Smooth muscle cell (in vitro differentiated cells): ENCODE measurements at regions not wholly inside any gene's neighbourhood (a gene's known extent, or its start where the extent isn't known, plus 50 kb on each side); places are given as distances from the start of the nearest gene placed in this dataset.

Experiments used
- DNase-seq: peaks from one replicate; lab custom pipeline; 2025; ENCODE audit not compliant: unreplicated experiment; lab: John Stamatoyannopoulos, UW
- H2AFZ ChIP-seq: fragments of 200-600 bp; sonication (generic); 2 replicates; pipeline ENCODE4 v1.6.0; 2016; ENCODE audit warnings: antibody characterized with exemption, low read depth, mild to moderate bottlenecking
- H3F3A ChIP-seq: fragments of 200-600 bp; sonication (generic); 2 replicates; pipeline ENCODE4 v1.6.0; 2017; ENCODE audit warnings: antibody characterized with exemption, low read depth
- H3K27ac ChIP-seq: fragments of 200-600 bp; sonication (generic); 2 replicates; pipeline ENCODE4 v1.5.1; 2016; ENCODE audit warnings: low read depth, mild to moderate bottlenecking
- H3K27me3 ChIP-seq: fragments of 200-600 bp; sonication (generic); 2 replicates; pipeline ENCODE4 v1.6.1; 2016; ENCODE audit warnings: low read depth, mild to moderate bottlenecking
- H3K36me3 ChIP-seq: fragments of 200-600 bp; sonication (generic); 2 replicates; pipeline ENCODE4 v1.5.1; 2016; ENCODE audit warnings: low read depth
- H3K4me1 ChIP-seq: fragments of 200-600 bp; sonication (generic); 2 replicates; pipeline ENCODE4 v1.5.1; 2016; ENCODE audit warnings: low read depth
- H3K4me2 ChIP-seq: fragments of 200-600 bp; sonication (generic); 2 replicates; pipeline ENCODE4 v1.6.0; 2016; ENCODE audit warnings: mild to moderate bottlenecking
- H3K4me3 ChIP-seq: fragments of 200-600 bp; sonication (generic); 2 replicates; pipeline ENCODE4 v1.5.1; 2016; ENCODE audit warnings: mild to moderate bottlenecking
- H3K79me2 ChIP-seq: fragments of 200-600 bp; sonication (generic); 2 replicates; pipeline ENCODE4 v1.6.0; 2016; ENCODE audit warnings: low read depth, mild to moderate bottlenecking
- H3K9ac ChIP-seq: fragments of 200-600 bp; sonication (generic); 2 replicates; pipeline ENCODE4 v1.6.0; 2016; ENCODE audit warnings: low read depth
- H3K9me3 ChIP-seq: fragments of 200-600 bp; sonication (generic); replicated peaks from 2 replicates; pipeline ENCODE4 v1.5.1; 2016; ENCODE audit warnings: low read depth
- H4K20me1 ChIP-seq: fragments of 200-600 bp; sonication (generic); 2 replicates; pipeline ENCODE4 v1.6.0; 2016; ENCODE audit warnings: low read depth
- CTCF ChIP-seq: fragments of 200-600 bp; sonication (generic); IDR thresholded peaks from 2 replicates; pipeline ENCODE4 v1.5.1; 2017; ENCODE audit warnings: borderline replicate concordance, mild to moderate bottlenecking, antibody characterized with exemption; ENCODE audit not compliant: insufficient read depth, poor library complexity, severe bottlenecking
- WGBS: methylation state at CpG from one replicate; pipeline ENCODE4 v1.1.7; 2016; ENCODE audit warnings: low lambda C conversion rate; 5-methylcytosine and 5-hydroxymethylcytosine counted together

DNA sequence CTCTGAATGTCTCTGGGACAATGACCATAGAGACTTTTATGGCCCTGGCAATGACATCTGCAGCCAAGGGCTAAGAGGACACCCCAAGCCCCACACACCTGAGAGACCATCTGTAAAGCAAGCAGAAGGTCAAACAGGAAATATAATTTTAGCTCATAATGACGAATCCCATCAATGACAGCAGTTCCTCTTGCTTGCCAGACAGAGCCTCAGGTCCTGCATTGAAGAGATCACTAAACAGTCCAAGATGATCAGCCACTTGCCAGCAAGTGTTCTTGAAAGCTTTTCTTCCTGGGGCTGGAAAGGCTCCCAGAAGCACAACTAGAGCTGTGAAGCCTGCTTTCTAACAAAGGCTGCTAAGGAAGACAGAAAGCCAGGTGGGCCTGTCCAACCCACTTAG, 993.7 kb upstream of the AUTS2 start:
- H3K4me2 ChIP-seq: no peak overlapping the region
- no peak overlapping the region for H3K9ac ChIP-seq
- no peaks in the 10 kb centered on the region for H3K79me2 ChIP-seq
- no peaks in the 10 kb centered on the region for H4K20me1 ChIP-seq
- peaks cover 14% of the 10 kb centered on the region for H3K27me3 ChIP-seq
- no peak overlapping the region for H2AFZ ChIP-seq
- no peak overlapping the region for H3K4me3 ChIP-seq
- DNase-seq: no peak
- no peaks in the 10 kb centered on the region for H3K36me3 ChIP-seq
- no peaks in the 10 kb centered on the region for H3F3A ChIP-seq
- 82% methylated on average over 1 of the region's 1 CpG for WGBS
- H3K9me3 ChIP-seq: peaks cover 13% of the 10 kb centered on the region
- no peak for TF ChIP-seq CTCF
- no peak overlapping the region for H3K27ac ChIP-seq
- no peaks in the 10 kb centered on the region for H3K4me1 ChIP-seq

GRCh38 chr7:68610701-68611100, 987.6 kb upstream of the AUTS2 start:
- Histone ChIP-seq H4K20me1 (no peaks in the 10 kb centered on the region), H3K9ac (no peak overlapping the region), H3K36me3 (no peaks in the 10 kb centered on the region), H3K27me3 (no peaks in the 10 kb centered on the region), H3F3A (no peaks in the 10 kb centered on the region), H2AFZ (no peak overlapping the region), H3K4me2 (no peak overlapping the region), H3K27ac (no peak overlapping the region), H3K4me1 (no peaks in the 10 kb centered on the region), H3K4me3 (no peak overlapping the region), H3K79me2 (no peaks in the 10 kb centered on the region), H3K9me3 (peaks cover 16% of the 10 kb centered on the region)
- WGBS: 86% methylated on average over 1 of the region's 1 CpG
- TF ChIP-seq CTCF: no peak
- DNase-seq: no peak

- Histone ChIP-seq H3K9ac (no peak overlapping the region), H3K27me3 (no peaks in the 10 kb centered on the region), H3K79me2 (no peaks in the 10 kb centered on the region), H3K4me1 (no peaks in the 10 kb centered on the region), H4K20me1 (no peaks in the 10 kb centered on the region), H3K9me3 (peaks cover 11% of the 10 kb centered on the region), H3F3A (no peaks in the 10 kb centered on the region), H2AFZ (no peak overlapping the region), H3K27ac (no peak overlapping the region), H3K36me3 (no peaks in the 10 kb centered on the region), H3K4me3 (no peak overlapping the region), H3K4me2 (no peak overlapping the region)
- WGBS: 87% methylated on average over 6 of the region's 6 CpGs
- no peak for DNase-seq
- no peak for TF ChIP-seq CTCF
These were observed 984.9 kb upstream of the AUTS2 start for GRCh38 chr7:68613405-68613804.

DNA sequence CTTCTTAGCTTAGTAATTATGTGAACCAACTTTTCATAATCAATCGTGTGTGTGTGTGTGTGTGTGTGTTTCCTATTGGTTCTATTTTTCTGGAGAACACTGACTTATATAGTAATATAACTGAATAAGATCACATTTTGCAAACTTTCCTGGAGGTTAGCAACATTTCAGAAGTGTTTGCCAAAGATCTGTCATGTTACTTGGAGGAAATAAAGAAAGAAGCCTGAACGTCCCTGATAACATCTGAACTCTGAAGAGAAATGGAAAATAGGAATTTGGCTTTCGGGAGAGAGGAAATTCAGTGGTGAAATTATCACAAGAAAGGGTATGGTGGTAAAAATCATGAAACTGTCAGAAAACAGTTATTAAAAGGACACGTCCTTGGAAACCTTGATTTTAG, 984.4 kb upstream of the AUTS2 start:
- H3K36me3 ChIP-seq: no peaks in the 10 kb centered on the region
- 76% methylated on average over 4 of the region's 4 CpGs for WGBS
- H3K4me3 ChIP-seq: no peak overlapping the region
- no peaks in the 10 kb centered on the region for H3K79me2 ChIP-seq
- no peaks in the 10 kb centered on the region for H3K4me1 ChIP-seq
- no peaks in the 10 kb centered on the region for H3F3A ChIP-seq
- no peaks in the 10 kb centered on the region for H3K27me3 ChIP-seq
- no peak overlapping the region for H3K4me2 ChIP-seq
- H4K20me1 ChIP-seq: no peaks in the 10 kb centered on the region
- H3K9me3 ChIP-seq: peaks cover 6% of the 10 kb centered on the region
- no peak overlapping the region for H3K9ac ChIP-seq
- DNase-seq: no peak
- no peak overlapping the region for H2AFZ ChIP-seq
- no peak overlapping the region for H3K27ac ChIP-seq
- no peak for TF ChIP-seq CTCF
